ENCODE measurements at regions not wholly inside any gene's neighbourhood (a gene's known extent, or its start where the extent isn't known, plus 50 kb on each side); places are given as distances from the start of the nearest gene placed in this dataset.

DNA sequence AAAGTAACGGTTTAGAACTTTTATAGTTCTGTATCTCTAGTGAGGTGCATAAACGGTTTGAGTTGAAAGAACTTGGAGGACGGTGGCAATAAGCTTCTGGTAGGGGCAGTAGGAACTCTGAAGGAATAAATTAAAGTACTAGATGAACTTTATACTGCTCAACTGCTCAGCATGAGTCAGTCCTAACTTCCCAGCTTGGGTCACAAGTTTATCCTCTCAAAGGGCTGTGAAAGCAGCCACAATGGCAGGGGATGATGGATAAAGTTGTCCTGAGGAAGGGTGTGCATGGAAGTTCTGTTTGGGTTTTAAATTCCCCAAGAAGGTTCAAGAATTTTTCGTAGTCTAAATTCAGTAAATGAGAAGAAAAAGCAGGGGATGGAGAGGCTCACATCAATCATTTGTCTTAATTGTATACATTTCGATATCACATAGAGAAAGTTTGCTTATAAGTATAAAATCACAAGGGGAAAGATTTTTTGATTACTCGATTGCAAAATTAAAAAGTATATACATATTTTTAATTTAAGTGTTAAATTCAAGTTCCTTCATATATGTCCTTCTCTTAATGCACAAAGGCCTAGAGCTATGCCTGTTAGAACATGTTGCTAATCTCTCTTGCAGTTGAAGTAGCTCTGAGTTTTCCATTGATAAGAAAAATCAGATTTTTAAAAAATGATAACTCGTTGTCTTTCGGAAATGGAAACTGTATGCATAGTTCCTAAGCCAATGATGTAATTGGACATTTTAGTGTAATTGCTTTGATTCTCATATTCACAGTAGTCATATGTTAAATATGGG is 55.3 kb upstream of the JAG1 start:
- Histone ChIP-seq H3K27ac (ENCODE audit: low read depth, low read length) (no peak overlapping the region), H3K18ac (ENCODE audit: extremely low read depth, low read length) (no peak overlapping the region), H3K4ac (replicated peaks; ENCODE audit: insufficient read length, low read depth, low read length) (no peak overlapping the region), H2BK120ac (replicated peaks; ENCODE audit: low read depth, low read length) (no peak overlapping the region), H3K9me3 (ENCODE audit: insufficient read depth in 2 of 2, low read depth in 1 of 2, low read length in 1 of 2) (no peaks in the 10 kb centered on the region; a peak in 1 of 4 replicates), H4K8ac (ENCODE audit: extremely low read depth, insufficient read depth, low read length) (no peak overlapping the region), H3K4me3 (ENCODE audit: extremely low read depth in 1 of 4, insufficient read depth in 2 of 4, low read depth in 3 of 4, low read length in 4 of 4) (no peak overlapping the region), H2AFZ (ENCODE audit: low read length) (no peak overlapping the region), H2AK5ac (ENCODE audit: low read depth, low read length) (no peak overlapping the region), H3K23me2 (ENCODE audit: low read depth, low read length) (peaks cover 3% of the 10 kb centered on the region; the same call in 1 of the 2 replicates), H2BK12ac (ENCODE audit: low read depth, low read length) (no peak overlapping the region), H2BK20ac (ENCODE audit: low read length) (no peak overlapping the region), H3K4me1 (replicated peaks in 1 of 4; ENCODE audit: control insufficient read depth in 3 of 4, insufficient read depth in 4 of 4, low read length in 3 of 4) (no peaks in the 10 kb centered on the region), H4K5ac (ENCODE audit: insufficient read length, low read depth, low read length) (no peak overlapping the region), H3K79me2 (ENCODE audit: control insufficient read depth in 1 of 2, insufficient read depth in 2 of 2, low read length in 2 of 2) (no peaks in the 10 kb centered on the region), H2BK15ac (ENCODE audit: low read length) (no peak overlapping the region), H2BK5ac (ENCODE audit: low read depth, low read length) (no peak overlapping the region), H4K20me1 (replicated peaks in 1 of 2; ENCODE audit: control insufficient read depth in 1 of 2, insufficient read depth in 2 of 2, low read length in 2 of 2) (no peaks in the 10 kb centered on the region), H3K4me2 (ENCODE audit: insufficient read depth in 1 of 2, low read depth in 2 of 2, low read length in 2 of 2) (no peak overlapping the region), H3K23ac (ENCODE audit: insufficient read length) (no peak overlapping the region), H3K27me3 (replicated peaks in 1 of 4; ENCODE audit: control insufficient read depth in 3 of 4, extremely low read depth in 1 of 4, insufficient read depth in 3 of 4, low read length in 3 of 4) (no peaks in the 10 kb centered on the region), H3K79me1 (ENCODE audit: low read depth, low read length) (no peaks in the 10 kb centered on the region), H3K14ac (ENCODE audit: insufficient read length) (no peak overlapping the region), H3K36me3 (ENCODE audit: control insufficient read depth in 2 of 4, insufficient read depth in 4 of 4, low read length in 3 of 4) (no peaks in the 10 kb centered on the region), H3K56ac (replicated peaks; ENCODE audit: insufficient read length, low read depth, low read length) (no peak overlapping the region), H4K91ac (replicated peaks; ENCODE audit: insufficient read length, low read length) (no peak overlapping the region), H3K9ac (replicated peaks in 1 of 4; ENCODE audit: extremely low read depth in 1 of 4, low read depth in 3 of 4, low read length in 3 of 4) (no peak overlapping the region)
- WGBS, 2 experiments (ENCODE audit: extremely low coverage in 1 of 2, insufficient coverage in 1 of 2, insufficient read length in 1 of 2, insufficient replicate concordance in 2 of 2, low coverage in 1 of 2, low lambda C conversion rate in 2 of 2, missing lambda C conversion rate in 1 of 2) = 88% methylated on average over 8 of the region's 8 CpGs; no CpG with 5 or more reads in 1 of the 2 experiments
- no peak for DNase-seq (ENCODE audit: low read depth in 1 of 2, low spot score in 2 of 2)
- FAIRE-seq = no peak
- POLR2A ChIA-PET (ENCODE audit: partially characterized antibody) = no interaction called here
- CTCF ChIA-PET (ENCODE audit: partially characterized antibody) = no interaction called here
- TF ChIP-seq ASH2L (IDR thresholded peaks at IDR 0.05; ENCODE audit: low read length) (no peak), PHF8 (conservative IDR thresholded peaks at IDR 0.05; ENCODE audit: low read depth, low read length) (no peak), SIRT6 (IDR thresholded peaks at IDR 0.05; ENCODE audit: low read length) (no peak), KDM5A (IDR thresholded peaks at IDR 0.05; ENCODE audit: low read length) (no peak), SP2 (IDR thresholded peaks at IDR 0.05; ENCODE audit: low read length) (no peak), GTF2F1 (IDR thresholded peaks at IDR 0.05; ENCODE audit: borderline replicate concordance, low read depth, low read length) (no peak), TAF7 (optimal IDR thresholded peaks at IDR 0.05; ENCODE audit: borderline replicate concordance, low read depth, low read length) (no peak), SP1 (IDR thresholded peaks at IDR 0.05; ENCODE audit: low read depth, low read length) (no peak)

Data from H1 (cell line).